ENCODE measurements at regions not wholly inside any gene's neighbourhood (a gene's known extent, or its start where the extent isn't known, plus 50 kb on each side); places are given as distances from the start of the nearest gene placed in this dataset.

- Mint-ChIP-seq H3K27ac (no peak overlapping the region), H3K9me3 (no peaks in the 10 kb centered on the region), H3K4me1 (no peaks in the 10 kb centered on the region), H3K36me3 (ENCODE audit: low read depth) (no peaks in the 10 kb centered on the region), H3K27me3 (ENCODE audit: low read depth, poor library complexity) (peaks cover 3% of the 10 kb centered on the region), H3K4me3 (no peak overlapping the region)
- no peak for TF ChIP-seq CTCF (IDR thresholded peaks at IDR 0.05)
- no peak for DNase-seq
These were observed 62.3 kb upstream of the NABP1 start for GRCh38 chr2:191615596-191615995.

DNA sequence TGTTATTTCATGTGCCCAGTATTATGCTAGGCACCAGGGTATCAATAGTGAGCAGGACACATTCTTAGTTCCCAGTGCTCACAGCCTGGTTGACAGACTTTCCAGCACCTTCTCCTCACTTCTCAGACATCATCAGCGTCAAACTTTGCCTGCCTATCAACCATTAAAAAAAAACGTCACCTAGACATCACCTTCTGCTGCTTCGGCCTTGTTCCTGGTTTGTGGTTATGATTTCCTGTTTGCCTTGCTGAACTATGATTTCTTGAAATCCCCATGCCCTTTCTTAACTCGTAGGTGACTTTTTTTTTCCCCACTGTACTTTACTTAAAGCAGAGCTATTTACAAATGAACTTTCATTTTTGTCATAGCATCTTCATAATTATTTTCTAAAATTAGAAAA is 60.4 kb upstream of the NABP1 start:
- no peaks in the 10 kb centered on the region for H3K4me1 Mint-ChIP-seq
- H3K36me3 Mint-ChIP-seq (ENCODE audit: low read depth), result no peaks in the 10 kb centered on the region
- peaks cover 3% of the 10 kb centered on the region for H3K27me3 Mint-ChIP-seq (ENCODE audit: low read depth, poor library complexity)
- no peak overlapping the region for H3K27ac Mint-ChIP-seq
- H3K4me3 Mint-ChIP-seq, result no peak overlapping the region
- TF ChIP-seq CTCF (IDR thresholded peaks at IDR 0.05), result no peak
- no peaks in the 10 kb centered on the region for H3K9me3 Mint-ChIP-seq
- no peak for DNase-seq

DNA sequence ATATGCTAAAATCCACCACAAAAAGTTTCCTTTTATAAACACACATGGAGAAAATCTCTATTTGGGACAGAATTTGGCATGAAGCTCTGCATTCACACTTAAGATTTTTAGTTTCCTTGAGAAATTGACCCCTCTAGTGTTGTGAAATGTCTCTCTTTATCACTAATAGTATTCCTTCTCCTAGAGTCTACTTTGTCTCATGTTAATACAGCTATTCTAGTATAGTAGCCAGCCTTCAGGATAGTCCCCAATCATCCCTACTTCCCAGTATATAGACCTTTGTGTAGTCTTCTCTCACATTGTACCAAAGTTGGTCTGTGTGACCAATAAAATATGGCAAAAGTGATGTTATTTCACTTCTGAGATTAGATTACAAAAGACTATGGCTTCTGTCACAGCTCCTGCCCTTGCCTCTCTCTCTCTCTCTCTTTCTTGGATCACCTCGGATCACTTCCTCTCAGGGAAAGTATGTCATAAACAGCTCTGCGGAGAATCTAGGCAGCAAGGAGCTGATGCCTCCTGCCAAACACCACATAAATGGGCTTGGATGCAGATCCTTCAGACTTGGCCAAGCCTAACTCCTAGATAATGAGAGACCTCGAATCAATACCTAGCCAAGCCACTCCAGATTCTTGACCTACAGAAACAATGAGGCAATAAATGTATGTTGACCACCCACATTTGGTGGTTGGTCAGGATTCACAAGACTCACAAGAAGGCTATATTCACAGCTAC is 59.7 kb upstream of the NABP1 start:
- TF ChIP-seq CTCF (IDR thresholded peaks at IDR 0.05), result no peak
- Mint-ChIP-seq H3K27me3 (ENCODE audit: low read depth, poor library complexity) (peaks cover 3% of the 10 kb centered on the region), H3K27ac (no peak overlapping the region), H3K9me3 (no peaks in the 10 kb centered on the region), H3K36me3 (ENCODE audit: low read depth) (no peaks in the 10 kb centered on the region), H3K4me3 (no peak overlapping the region), H3K4me1 (no peaks in the 10 kb centered on the region)
- no peak for DNase-seq

DNA sequence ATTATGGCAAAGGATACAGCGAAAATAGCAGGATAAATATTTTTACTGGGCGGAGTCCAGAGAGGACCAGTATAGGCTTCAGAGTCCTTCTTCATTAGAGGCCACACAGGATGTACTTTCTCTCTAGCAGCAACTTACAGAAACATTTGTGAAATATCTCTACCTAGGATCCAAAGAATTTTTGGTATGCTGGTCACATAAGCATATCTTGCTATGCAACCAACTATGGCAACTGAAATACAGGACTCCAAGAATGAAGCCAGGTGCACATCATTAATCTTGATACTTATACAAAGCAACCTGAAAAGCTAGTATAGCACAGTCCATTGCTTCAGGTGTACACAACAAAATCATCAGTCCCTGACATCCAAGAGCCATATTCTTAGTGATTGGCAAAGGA is 59.1 kb upstream of the NABP1 start:
- Mint-ChIP-seq H3K27me3 (ENCODE audit: low read depth, poor library complexity) (peaks cover 3% of the 10 kb centered on the region), H3K4me3 (no peak overlapping the region), H3K36me3 (ENCODE audit: low read depth) (no peaks in the 10 kb centered on the region), H3K27ac (no peak overlapping the region), H3K9me3 (no peaks in the 10 kb centered on the region), H3K4me1 (no peaks in the 10 kb centered on the region)
- no peak for TF ChIP-seq CTCF (IDR thresholded peaks at IDR 0.05)
- DNase-seq, result no peak

DNA sequence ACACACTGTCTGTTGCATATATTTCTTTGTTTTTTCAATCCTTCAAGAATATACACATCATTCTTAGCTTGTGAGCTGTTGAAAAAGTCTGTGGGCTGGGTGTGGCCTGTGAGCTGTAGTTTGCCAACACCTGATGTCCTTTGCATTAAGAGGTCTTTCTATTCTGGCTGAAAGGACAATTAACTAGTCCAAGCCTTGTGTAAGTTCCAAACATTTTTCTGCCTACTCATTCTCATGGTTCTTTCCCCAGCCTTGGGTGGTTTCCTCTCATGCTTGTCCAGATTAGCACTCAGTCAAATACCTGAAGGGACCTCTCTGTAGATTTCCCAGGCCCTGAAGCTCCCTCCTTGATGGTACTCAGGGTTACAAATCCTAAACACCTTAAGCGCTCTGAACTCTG is 57.8 kb upstream of the NABP1 start:
- no peaks in the 10 kb centered on the region for H3K4me1 Mint-ChIP-seq
- no peak overlapping the region for H3K27ac Mint-ChIP-seq
- H3K27me3 Mint-ChIP-seq (ENCODE audit: low read depth, poor library complexity), result peaks cover under 1% of the 10 kb centered on the region
- H3K4me3 Mint-ChIP-seq, result no peak overlapping the region
- no peaks in the 10 kb centered on the region for H3K9me3 Mint-ChIP-seq
- DNase-seq, result no peak
- TF ChIP-seq CTCF (IDR thresholded peaks at IDR 0.05), result no peak
- no peaks in the 10 kb centered on the region for H3K36me3 Mint-ChIP-seq (ENCODE audit: low read depth)

All from nephron progenitor cell (in vitro differentiated cells).